ENCODE measurements at regions not wholly inside any gene's neighbourhood (a gene's known extent, or its start where the extent isn't known, plus 50 kb on each side); places are given as distances from the start of the nearest gene placed in this dataset.
"Not testable (repeated sequence)": the region's sequence is repeated elsewhere in the genome, so short reads cannot be mapped to it uniquely, and the experiment has no call there.

- no peaks in the 10 kb centered on the region for H3K27me3 ChIP-seq (ENCODE audit: low read length)
- no peak overlapping the region for H3K9ac ChIP-seq (ENCODE audit: low read length)
- no peaks in the 10 kb centered on the region for H3K9me3 ChIP-seq (ENCODE audit: insufficient read depth, low read length)
- no peak overlapping the region for H3K4me2 ChIP-seq (ENCODE audit: low read depth, low read length, poor library complexity, severe bottlenecking)
- no peaks in the 10 kb centered on the region for H3K36me3 ChIP-seq (ENCODE audit: low read length)
- no peaks in the 10 kb centered on the region for H3K9me2 ChIP-seq (replicated peaks; ENCODE audit: insufficient read depth, low read length)
- H3K27ac ChIP-seq (ENCODE audit: low read depth, low read length): no peak overlapping the region
- H4K20me1 ChIP-seq (ENCODE audit: low read depth, low read length): no peaks in the 10 kb centered on the region
- no peaks in the 10 kb centered on the region for H3F3A ChIP-seq (ENCODE audit: insufficient read depth)
- H2AFZ ChIP-seq (ENCODE audit: low read depth, low read length, severe bottlenecking): no peak overlapping the region
- H3K79me2 ChIP-seq (ENCODE audit: insufficient read depth, low read length): no peaks in the 10 kb centered on the region
- no peak for TF ChIP-seq EZH2phosphoT487 (conservative IDR thresholded peaks at IDR 0.05; ENCODE audit: low read length)
- no peak for TF ChIP-seq CTCF (IDR thresholded peaks at IDR 0.05; ENCODE audit: insufficient read depth, low read length, poor library complexity, severe bottlenecking)
- H3K4me3 ChIP-seq (ENCODE audit: insufficient read depth, low read length, poor library complexity, severe bottlenecking): no peak overlapping the region
Measured at GRCh38 chrX:41981481-41982013, 58.2 kb upstream of the CASK start.

- not testable (repeated sequence) for H3K9ac ChIP-seq (ENCODE audit: low read length); H3K4me3 ChIP-seq (ENCODE audit: insufficient read depth, low read length, poor library complexity, severe bottlenecking); H3K9me2 ChIP-seq (replicated peaks; ENCODE audit: insufficient read depth, low read length); H3F3A ChIP-seq (ENCODE audit: insufficient read depth); H3K4me2 ChIP-seq (ENCODE audit: low read depth, low read length, poor library complexity, severe bottlenecking); H3K79me2 ChIP-seq (ENCODE audit: insufficient read depth, low read length); H4K20me1 ChIP-seq (ENCODE audit: low read depth, low read length); H3K27me3 ChIP-seq (ENCODE audit: low read length); H3K27ac ChIP-seq (ENCODE audit: low read depth, low read length); H3K9me3 ChIP-seq (ENCODE audit: insufficient read depth, low read length); H3K36me3 ChIP-seq (ENCODE audit: low read length); H2AFZ ChIP-seq (ENCODE audit: low read depth, low read length, severe bottlenecking)
Measured at GRCh38 chrX:41974677-41975076, 51.3 kb upstream of the CASK start.

- H3K27me3 ChIP-seq (ENCODE audit: low read length): no peaks in the 10 kb centered on the region
- H3K36me3 ChIP-seq (ENCODE audit: low read length): no peaks in the 10 kb centered on the region
- no peaks in the 10 kb centered on the region for H3K9me3 ChIP-seq (ENCODE audit: insufficient read depth, low read length)
- H3K4me2 ChIP-seq (ENCODE audit: low read depth, low read length, poor library complexity, severe bottlenecking): no peak overlapping the region
- TF ChIP-seq CTCF (IDR thresholded peaks at IDR 0.05; ENCODE audit: insufficient read depth, low read length, poor library complexity, severe bottlenecking): no peak
- TF ChIP-seq EZH2phosphoT487 (conservative IDR thresholded peaks at IDR 0.05; ENCODE audit: low read length): no peak
- no peak overlapping the region for H3K4me3 ChIP-seq (ENCODE audit: insufficient read depth, low read length, poor library complexity, severe bottlenecking)
- no peak overlapping the region for H3K27ac ChIP-seq (ENCODE audit: low read depth, low read length)
- no peak overlapping the region for H2AFZ ChIP-seq (ENCODE audit: low read depth, low read length, severe bottlenecking)
- no peaks in the 10 kb centered on the region for H3K9me2 ChIP-seq (replicated peaks; ENCODE audit: insufficient read depth, low read length)
- H3K79me2 ChIP-seq (ENCODE audit: insufficient read depth, low read length): no peaks in the 10 kb centered on the region
- no peaks in the 10 kb centered on the region for H4K20me1 ChIP-seq (ENCODE audit: low read depth, low read length)
- H3F3A ChIP-seq (ENCODE audit: insufficient read depth): no peaks in the 10 kb centered on the region
- no peak overlapping the region for H3K9ac ChIP-seq (ENCODE audit: low read length)
Measured at GRCh38 chrX:41973208-41973607, 49.9 kb upstream of the CASK start.

Data from SU-DHL-6 (cell line).